HG03060 (cell line): ENCODE measurements at regions not wholly inside any gene's neighbourhood (a gene's known extent, or its start where the extent isn't known, plus 50 kb on each side); places are given as distances from the start of the nearest gene placed in this dataset.

Source experiments
- ATAC-seq: cut with Tn5 transposase; IDR thresholded peaks from one replicate; pipeline ENCODE4 v1.9.1; 2021; ENCODE audit warnings: low read depth, moderate number of reproducible peaks; ENCODE audit not compliant: unreplicated experiment

GRCh38 chr3:59271971-59272370, 222.1 kb upstream of the CFAP20DC start:
- ATAC-seq, result no peak

GRCh38 chr3:59270921-59271320, 221.1 kb upstream of the CFAP20DC start:
- no peak for ATAC-seq

- no peak for ATAC-seq
Observed at GRCh38 chr3:59270209-59270608, 220.4 kb upstream of the CFAP20DC start.

- ATAC-seq, result no peak
Observed at GRCh38 chr3:59268170-59268569, 218.3 kb upstream of the CFAP20DC start.

- ATAC-seq, result no peak
Observed at GRCh38 chr3:59267021-59267420, 217.2 kb upstream of the CFAP20DC start.

GRCh38 chr3:59266551-59266950, 216.7 kb upstream of the CFAP20DC start:
- ATAC-seq, result no peak

GRCh38 chr3:59265566-59265965, 215.7 kb upstream of the CFAP20DC start:
- ATAC-seq, result no peak

GRCh38 chr3:59264366-59264765, 214.5 kb upstream of the CFAP20DC start:
- no peak for ATAC-seq

- no peak for ATAC-seq
Observed at GRCh38 chr3:59263152-59263551, 213.3 kb upstream of the CFAP20DC start.

- peak; percentile 73 for ATAC-seq
Observed at GRCh38 chr3:59262076-59262498, 212.3 kb upstream of the CFAP20DC start.

GRCh38 chr3:59261009-59261408, 211.2 kb upstream of the CFAP20DC start:
- no peak for ATAC-seq

GRCh38 chr3:59258550-59259260, 208.9 kb upstream of the CFAP20DC start:
- ATAC-seq, result no peak

GRCh38 chr3:59257506-59257905, 207.7 kb upstream of the CFAP20DC start:
- ATAC-seq, result no peak

GRCh38 chr3:59256230-59256629, 206.4 kb upstream of the CFAP20DC start:
- no peak for ATAC-seq

GRCh38 chr3:59254976-59255375, 205.2 kb upstream of the CFAP20DC start:
- no peak for ATAC-seq

GRCh38 chr3:59254433-59254832, 204.6 kb upstream of the CFAP20DC start:
- ATAC-seq, result no peak

GRCh38 chr3:59253523-59253922, 203.7 kb upstream of the CFAP20DC start:
- ATAC-seq, result no peak

GRCh38 chr3:59251869-59252268, 202.0 kb upstream of the CFAP20DC start:
- no peak for ATAC-seq

- no peak for ATAC-seq
Observed at GRCh38 chr3:59250600-59250999, 200.8 kb upstream of the CFAP20DC start.

GRCh38 chr3:59249698-59250361, 200.0 kb upstream of the CFAP20DC start:
- no peak for ATAC-seq

- ATAC-seq, result no peak
Observed at GRCh38 chr3:59249004-59249403, 199.2 kb upstream of the CFAP20DC start.

- no peak for ATAC-seq
Observed at GRCh38 chr3:59247402-59247841, 197.6 kb upstream of the CFAP20DC start.
